C4-2B (cell line): ENCODE measurements at regions not wholly inside any gene's neighbourhood (a gene's known extent, or its start where the extent isn't known, plus 50 kb on each side); places are given as distances from the start of the nearest gene placed in this dataset.

Experiments
- CTCF ChIP-seq: fragments of 450-650 bp; conservative IDR thresholded peaks from 2 replicates; pipeline ENCODE4 v1.5.1; 2017; ENCODE audit warnings: mild to moderate bottlenecking
- ZFX ChIP-seq: fragments of 450-650 bp; IDR thresholded peaks from 2 replicates; pipeline ENCODE4 v1.6.1; 2017

DNA sequence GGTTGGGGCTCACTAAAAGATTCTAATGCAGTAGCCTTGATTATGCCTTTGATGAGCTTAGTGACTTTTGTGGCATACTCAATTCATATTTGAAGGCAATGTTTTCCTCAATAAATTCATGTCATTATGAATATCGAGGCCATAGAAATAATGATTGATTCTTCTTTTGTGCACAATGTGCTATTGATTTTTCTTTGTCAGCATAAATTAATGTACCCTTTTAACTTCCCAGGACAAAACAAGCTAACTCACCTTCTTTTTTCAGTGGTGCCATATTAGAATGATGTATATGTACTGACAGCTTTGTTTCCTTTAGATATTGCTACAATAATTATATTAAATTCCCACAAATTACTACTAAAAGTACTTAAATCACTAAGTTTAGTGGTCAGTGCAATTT, 484.3 kb upstream of the HS3ST5 start:
- TF ChIP-seq CTCF = no peak
- TF ChIP-seq ZFX = no peak
